GM10248 (cell line): ENCODE measurements at regions not wholly inside any gene's neighbourhood (a gene's known extent, or its start where the extent isn't known, plus 50 kb on each side); places are given as distances from the start of the nearest gene placed in this dataset.

ENCODE experiments used
- CTCF ChIA-PET: fragments of 300-600 bp; sonication (Branson Sonifier 250); formaldehyde crosslinking; extraction: SDS; loops from one replicate; lab custom pipeline; 2021; ENCODE audit warnings: antibody characterized with exemption; lab: Yijun Ruan, JAX
- POLR2A ChIA-PET: fragments of 350-650 bp; sonication (Branson Sonifier 250); formaldehyde crosslinking; extraction: SDS; loops from one replicate; lab custom pipeline; 2020; ENCODE audit warnings: antibody characterized with exemption; lab: Yijun Ruan, JAX
- DNase-seq: peaks from one replicate; pipeline ENCODE4 v3.0.0; 2012; ENCODE audit errors: extremely low spot score
- TF ChIP-seq, protein P1 (sequence below): IDR thresholded peaks from 2 replicates; pipeline ENCODE4 v1.5.1; 2012; ENCODE audit warnings: mild to moderate bottlenecking, low read depth; ENCODE audit errors: extremely low read depth, missing control alignments, control extremely low read depth

DNA sequence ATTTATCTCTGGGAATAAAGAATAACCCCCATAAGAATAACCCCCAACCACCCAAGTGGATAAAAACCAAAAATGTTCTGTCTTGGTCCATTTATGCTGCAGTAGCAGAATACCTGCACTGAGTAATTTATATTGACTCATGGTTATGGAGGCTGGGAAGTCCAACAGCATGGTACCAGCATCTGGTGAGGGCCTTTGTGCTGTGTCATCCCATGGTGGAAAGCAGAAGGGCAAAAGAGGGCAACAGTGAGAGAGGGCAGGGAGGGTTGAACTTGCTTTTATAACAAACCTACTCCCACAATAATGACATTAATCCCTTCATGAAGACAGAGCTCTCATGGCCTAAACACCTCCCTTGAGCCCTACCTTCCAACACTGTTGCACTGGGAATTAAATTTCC lies 133.7 kb downstream of the ERMARD start:
- ChIA-PET POLR2A (no interaction called here), CTCF (no interaction called here)
- no peak for DNase-seq
- TF ChIP-seq, protein P1, sequence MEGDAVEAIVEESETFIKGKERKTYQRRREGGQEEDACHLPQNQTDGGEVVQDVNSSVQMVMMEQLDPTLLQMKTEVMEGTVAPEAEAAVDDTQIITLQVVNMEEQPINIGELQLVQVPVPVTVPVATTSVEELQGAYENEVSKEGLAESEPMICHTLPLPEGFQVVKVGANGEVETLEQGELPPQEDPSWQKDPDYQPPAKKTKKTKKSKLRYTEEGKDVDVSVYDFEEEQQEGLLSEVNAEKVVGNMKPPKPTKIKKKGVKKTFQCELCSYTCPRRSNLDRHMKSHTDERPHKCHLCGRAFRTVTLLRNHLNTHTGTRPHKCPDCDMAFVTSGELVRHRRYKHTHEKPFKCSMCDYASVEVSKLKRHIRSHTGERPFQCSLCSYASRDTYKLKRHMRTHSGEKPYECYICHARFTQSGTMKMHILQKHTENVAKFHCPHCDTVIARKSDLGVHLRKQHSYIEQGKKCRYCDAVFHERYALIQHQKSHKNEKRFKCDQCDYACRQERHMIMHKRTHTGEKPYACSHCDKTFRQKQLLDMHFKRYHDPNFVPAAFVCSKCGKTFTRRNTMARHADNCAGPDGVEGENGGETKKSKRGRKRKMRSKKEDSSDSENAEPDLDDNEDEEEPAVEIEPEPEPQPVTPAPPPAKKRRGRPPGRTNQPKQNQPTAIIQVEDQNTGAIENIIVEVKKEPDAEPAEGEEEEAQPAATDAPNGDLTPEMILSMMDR = no peak

DNA sequence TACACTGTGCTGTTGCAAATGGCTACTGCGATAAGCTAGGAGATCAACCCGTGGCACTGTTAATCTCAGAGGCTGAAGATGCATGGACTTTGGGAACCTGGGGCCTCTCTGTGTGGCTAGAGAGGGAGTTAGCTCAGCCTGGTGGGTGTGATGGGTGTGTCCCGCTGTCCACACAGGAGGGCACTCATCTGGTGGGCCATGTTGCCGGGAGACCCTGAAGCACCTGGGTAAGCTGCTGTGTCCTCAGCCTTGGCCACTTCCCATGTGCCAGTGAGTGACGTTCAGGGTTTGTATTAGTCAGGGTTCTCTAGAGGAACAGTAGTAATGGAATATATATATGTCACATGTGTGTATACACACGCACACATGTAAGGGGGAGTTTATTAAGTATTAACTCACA lies 132.7 kb downstream of the ERMARD start:
- ChIA-PET CTCF (no interaction called here), POLR2A (no interaction called here)
- TF ChIP-seq, protein P1 = no peak
- no peak for DNase-seq

- CTCF ChIA-PET = no interaction called here
- TF ChIP-seq, protein P1 = no peak
- POLR2A ChIA-PET = no interaction called here
Observed at GRCh38 chr6:169883316-169883715, 131.9 kb downstream of the ERMARD start.

DNA sequence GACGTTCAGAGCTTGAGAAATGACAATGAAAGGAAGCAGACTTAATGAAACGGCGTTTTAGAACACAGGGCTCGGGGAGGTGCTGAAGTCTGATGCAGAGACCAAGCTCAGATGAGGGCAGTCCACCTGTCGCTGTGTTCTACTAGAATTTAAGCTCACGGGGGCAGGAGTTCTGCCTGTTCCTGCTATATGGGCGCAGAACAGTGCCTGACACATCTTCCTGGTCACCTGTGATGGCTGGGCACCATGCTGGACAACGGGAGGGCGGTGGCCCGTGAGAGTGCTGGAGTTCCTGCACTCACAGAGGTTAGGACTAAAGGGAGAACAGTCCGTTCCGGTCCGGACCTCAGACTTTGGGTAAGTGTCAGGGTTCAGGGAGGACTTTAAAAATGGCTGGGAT lies 130.6 kb downstream of the ERMARD start:
- POLR2A ChIA-PET = no interaction called here
- TF ChIP-seq, protein P1 = no peak
- CTCF ChIA-PET = interaction anchor here (1.1 to 1.3 kb wide), 2 partner anchors 10 to 24 kb away, joined by 3 read pairs; no protein-coding TSS in a partner anchor
- DNase-seq = no peak

More at GRCh38 chr6:169883316-169883715, 131.9 kb downstream of the ERMARD start:
- DNase-seq = no peak

GRCh38 chr6:169881398-169881797 lies 130.0 kb downstream of the ERMARD start:
- ChIA-PET POLR2A (no interaction called here), CTCF (interaction anchor here (1.1 to 1.3 kb wide), 2 partner anchors 9 to 25 kb away, joined by 3 read pairs; no protein-coding TSS in a partner anchor)
- TF ChIP-seq, protein P1 = no peak

GRCh38 chr6:169880516-169880915 lies 129.1 kb downstream of the ERMARD start:
- POLR2A ChIA-PET = no interaction called here
- TF ChIP-seq, protein P1 = no peak
- CTCF ChIA-PET = no interaction called here

More at GRCh38 chr6:169881398-169881797, 130.0 kb downstream of the ERMARD start:
- DNase-seq = no peak

DNA sequence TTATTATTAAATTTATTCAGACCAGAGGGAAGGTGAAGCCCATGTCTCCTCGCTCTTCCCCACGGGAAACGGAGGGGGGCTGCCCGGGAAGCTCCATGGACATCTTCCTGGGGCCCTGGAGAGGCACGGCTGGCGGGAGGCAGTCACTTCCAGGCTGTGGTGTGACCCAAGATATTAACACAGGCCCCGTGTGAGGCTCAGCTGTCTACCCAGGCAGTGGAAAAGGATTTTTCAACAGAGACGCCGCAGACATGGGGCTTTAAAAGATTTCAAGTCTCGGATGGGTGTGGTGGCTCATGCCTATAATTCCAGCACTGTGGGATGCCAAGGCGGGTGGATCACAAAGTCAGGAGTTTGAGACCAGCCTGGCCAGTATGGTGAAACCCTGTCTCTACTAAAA lies 117.9 kb downstream of the ERMARD start:
- DNase-seq = no peak
- POLR2A ChIA-PET = no interaction called here
- TF ChIP-seq, protein P1 = no peak
- CTCF ChIA-PET = interaction anchor here (1.3 kb wide), 2 partner anchors 8 to 80 kb away, joined by 3 read pairs; no protein-coding TSS in a partner anchor

More at GRCh38 chr6:169880516-169880915, 129.1 kb downstream of the ERMARD start:
- DNase-seq = no peak
